Endodermal cell (in vitro differentiated cells): ENCODE measurements at regions not wholly inside any gene's neighbourhood (a gene's known extent, or its start where the extent isn't known, plus 50 kb on each side); places are given as distances from the start of the nearest gene placed in this dataset.

ENCODE experiments used
- DNase-seq: peaks from one replicate; pipeline ENCODE4 v3.0.0-alpha.2; 2017
- H3K27ac ChIP-seq: 2 replicates; pipeline ENCODE4 v1.5.1; 2013; ENCODE audit warnings: mild to moderate bottlenecking, low read depth, low read length, moderate library complexity
- H3K27me3 ChIP-seq: 2 replicates; pipeline ENCODE4 v1.6.1; 2013; ENCODE audit warnings: mild to moderate bottlenecking, low read length, moderate library complexity; ENCODE audit not compliant: insufficient read depth, control insufficient read depth, poor library complexity, severe bottlenecking
- H3K36me3 ChIP-seq: 2 replicates; pipeline ENCODE4 v1.7.0; 2013; ENCODE audit warnings: mild to moderate bottlenecking, low read length, moderate library complexity; ENCODE audit not compliant: control insufficient read depth, insufficient read depth
- H3K4me1 ChIP-seq: one replicate; pipeline ENCODE4 v1.7.0; 2013; ENCODE audit warnings: low read length; ENCODE audit not compliant: control insufficient read depth, insufficient read depth
- H3K4me3 ChIP-seq: 2 replicates; pipeline ENCODE4 v1.5.1; 2013; ENCODE audit warnings: mild to moderate bottlenecking, low read length, moderate library complexity
- H3K9ac ChIP-seq: 2 replicates; pipeline ENCODE4 v1.6.1; 2013; ENCODE audit warnings: mild to moderate bottlenecking, low read length, moderate library complexity; ENCODE audit not compliant: poor library complexity, severe bottlenecking; ENCODE audit errors: extremely low read depth
- H3K9me3 ChIP-seq: 2 replicates; pipeline ENCODE4 v1.6.1; 2013; ENCODE audit warnings: mild to moderate bottlenecking, low read length, moderate library complexity; ENCODE audit not compliant: control insufficient read depth
- H3K27ac Mint-ChIP-seq: 2 replicates; pipeline ENCODE4 v1.8.0; 2020; ENCODE audit warnings: mixed read lengths
- H3K27me3 Mint-ChIP-seq: 2 replicates; pipeline ENCODE4 v1.8.0; 2021; ENCODE audit warnings: mild to moderate bottlenecking, mixed read lengths; ENCODE audit not compliant: insufficient read depth
- H3K36me3 Mint-ChIP-seq: 2 replicates; pipeline ENCODE4 v1.8.0; 2020; ENCODE audit warnings: low read depth, mixed read lengths
- H3K4me1 Mint-ChIP-seq: 2 replicates; pipeline ENCODE4 v1.8.0; 2020; ENCODE audit warnings: mixed read lengths
- H3K4me3 Mint-ChIP-seq: 2 replicates; pipeline ENCODE4 v1.8.0; 2020; ENCODE audit warnings: mild to moderate bottlenecking, moderate library complexity, mixed read lengths
- H3K9me3 Mint-ChIP-seq: 2 replicates; pipeline ENCODE4 v1.8.0; 2020; ENCODE audit warnings: mild to moderate bottlenecking, mixed read lengths
- WGBS, 2 experiments: methylation state at CpG; one replicate each; pipeline versions ENCODE4 v1.1.5 to v1.1.7; 2013; ENCODE audit warnings: missing lambda C conversion rate in 2 of 2, mixed read lengths in 1 of 2; ENCODE audit not compliant: insufficient coverage in 1 of 2, insufficient read length in 1 of 2; 5-methylcytosine and 5-hydroxymethylcytosine counted together
- TF ChIP-seq, protein P1 (sequence below): fragments of 200-600 bp; sonication (generic); conservative IDR thresholded peaks from 2 replicates; pipeline ENCODE4 v1.5.0; 2021; ENCODE audit warnings: antibody characterized with exemption, mild to moderate bottlenecking

DNA sequence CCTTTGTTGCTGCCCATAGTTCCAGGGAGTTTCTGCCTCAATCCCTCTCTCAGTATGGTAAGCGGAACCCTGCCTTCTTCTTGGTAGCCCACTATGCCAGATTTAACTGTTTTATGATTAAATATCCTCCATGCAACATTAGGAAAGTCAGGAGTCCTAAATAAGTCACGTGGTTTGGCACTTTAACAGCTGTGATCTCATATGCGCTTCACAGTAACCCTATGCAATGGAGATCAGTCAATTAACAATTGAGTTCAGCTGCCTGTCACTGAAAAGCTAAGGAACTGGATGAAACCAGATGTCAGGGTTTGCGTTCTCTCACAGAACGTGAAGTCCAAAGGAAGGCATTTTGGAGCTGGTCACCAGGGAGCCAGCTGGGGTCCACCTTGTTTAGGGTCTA is 81.6 kb downstream of the PSMB1 start:
- TF ChIP-seq, protein P1, sequence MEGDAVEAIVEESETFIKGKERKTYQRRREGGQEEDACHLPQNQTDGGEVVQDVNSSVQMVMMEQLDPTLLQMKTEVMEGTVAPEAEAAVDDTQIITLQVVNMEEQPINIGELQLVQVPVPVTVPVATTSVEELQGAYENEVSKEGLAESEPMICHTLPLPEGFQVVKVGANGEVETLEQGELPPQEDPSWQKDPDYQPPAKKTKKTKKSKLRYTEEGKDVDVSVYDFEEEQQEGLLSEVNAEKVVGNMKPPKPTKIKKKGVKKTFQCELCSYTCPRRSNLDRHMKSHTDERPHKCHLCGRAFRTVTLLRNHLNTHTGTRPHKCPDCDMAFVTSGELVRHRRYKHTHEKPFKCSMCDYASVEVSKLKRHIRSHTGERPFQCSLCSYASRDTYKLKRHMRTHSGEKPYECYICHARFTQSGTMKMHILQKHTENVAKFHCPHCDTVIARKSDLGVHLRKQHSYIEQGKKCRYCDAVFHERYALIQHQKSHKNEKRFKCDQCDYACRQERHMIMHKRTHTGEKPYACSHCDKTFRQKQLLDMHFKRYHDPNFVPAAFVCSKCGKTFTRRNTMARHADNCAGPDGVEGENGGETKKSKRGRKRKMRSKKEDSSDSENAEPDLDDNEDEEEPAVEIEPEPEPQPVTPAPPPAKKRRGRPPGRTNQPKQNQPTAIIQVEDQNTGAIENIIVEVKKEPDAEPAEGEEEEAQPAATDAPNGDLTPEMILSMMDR: no peak
- Histone ChIP-seq H3K9ac (no peak overlapping the region), H3K36me3 (no peaks in the 10 kb centered on the region), H3K9me3 (peaks cover 6% of the 10 kb centered on the region), H3K4me1 (no peaks in the 10 kb centered on the region), H3K4me3 (no peak overlapping the region), H3K27ac (no peak overlapping the region), H3K27me3 (no peaks in the 10 kb centered on the region)
- Mint-ChIP-seq H3K36me3 (no peaks in the 10 kb centered on the region), H3K27me3 (peaks cover 2% of the 10 kb centered on the region), H3K9me3 (peaks cover 16% of the 10 kb centered on the region), H3K4me1 (peaks cover 2% of the 10 kb centered on the region), H3K4me3 (no peak overlapping the region), H3K27ac (no peak overlapping the region)
- 88 to 92% methylated on average over 5 of the region's 5 CpGs for WGBS, 2 experiments
- DNase-seq: peak; percentile 19

DNA sequence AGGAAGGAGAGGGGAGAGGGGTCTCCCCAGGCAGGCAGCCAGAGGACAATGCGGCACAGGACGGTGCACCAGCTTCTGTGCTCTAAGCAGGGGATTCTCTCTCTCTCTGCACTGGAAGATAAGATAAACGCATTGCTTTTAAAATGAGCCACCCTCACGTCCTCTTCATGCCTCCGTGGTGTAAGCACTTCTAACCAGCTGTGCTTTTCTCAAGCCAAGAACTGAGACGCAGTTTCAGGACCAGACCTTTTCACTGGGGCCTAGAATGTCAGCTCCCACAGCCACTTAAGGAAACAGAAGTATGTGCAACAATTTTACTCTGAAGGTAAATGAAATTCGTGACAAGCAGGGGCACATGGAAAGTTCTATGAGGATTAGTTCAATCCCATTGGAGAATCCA is 82.4 kb downstream of the PSMB1 start:
- H3K4me3 Mint-ChIP-seq: no peak overlapping the region
- no peaks in the 10 kb centered on the region for H3K27me3 ChIP-seq
- H3K4me1 Mint-ChIP-seq: peaks cover 2% of the 10 kb centered on the region
- no peaks in the 10 kb centered on the region for H3K4me1 ChIP-seq
- peaks cover 2% of the 10 kb centered on the region for H3K27me3 Mint-ChIP-seq
- H3K27ac ChIP-seq: no peak overlapping the region
- H3K27ac Mint-ChIP-seq: no peak overlapping the region
- H3K36me3 ChIP-seq: no peaks in the 10 kb centered on the region
- H3K36me3 Mint-ChIP-seq: no peaks in the 10 kb centered on the region
- no peak overlapping the region for H3K9ac ChIP-seq
- no peak overlapping the region for H3K4me3 ChIP-seq
- peaks cover 18% of the 10 kb centered on the region for H3K9me3 Mint-ChIP-seq
- peaks cover 10% of the 10 kb centered on the region for H3K9me3 ChIP-seq
- TF ChIP-seq, protein P1: no peak
- DNase-seq: peak; percentile 8
- 80 to 86% methylated on average over 6 to 7 of the region's 7 CpGs for WGBS, 2 experiments

DNA sequence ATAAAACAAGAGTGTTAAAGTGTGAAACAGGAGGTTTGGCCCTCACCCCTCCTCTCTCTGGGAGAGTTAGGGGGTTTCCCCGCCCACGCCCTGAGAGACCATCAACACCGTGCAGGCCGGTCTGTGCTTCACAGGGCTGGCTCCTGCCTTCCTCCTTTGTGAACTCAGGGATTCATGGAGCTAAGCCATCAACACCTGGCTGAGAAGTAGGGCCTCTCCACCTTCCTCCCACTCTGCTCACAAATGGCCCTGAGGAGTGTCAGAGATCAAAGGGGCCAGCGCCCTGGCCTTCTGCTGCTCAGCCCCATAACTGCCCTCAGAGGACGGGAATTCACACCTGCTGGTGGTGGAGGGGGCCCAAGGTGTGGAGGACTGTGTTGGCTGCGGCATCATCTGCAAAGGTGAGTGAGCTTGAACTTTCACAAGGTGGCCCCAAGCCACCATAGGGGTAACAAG is 88.6 kb downstream of the PSMB1 start:
- no peaks in the 10 kb centered on the region for H3K27me3 ChIP-seq

More for the DNA sequence above, 88.6 kb downstream of the PSMB1 start:
- Mint-ChIP-seq H3K36me3 (no peaks in the 10 kb centered on the region), H3K4me3 (no peak overlapping the region), H3K9me3 (peaks cover 13% of the 10 kb centered on the region), H3K4me1 (peaks cover 9% of the 10 kb centered on the region), H3K27me3 (peaks cover 4% of the 10 kb centered on the region), H3K27ac (peak overlapping the region; percentile 35)
- no peaks in the 10 kb centered on the region for H3K36me3 ChIP-seq
- no peak overlapping the region for H3K4me3 ChIP-seq
- no peaks in the 10 kb centered on the region for H3K4me1 ChIP-seq
- no peak overlapping the region for H3K27ac ChIP-seq
- no peak overlapping the region for H3K9ac ChIP-seq
- TF ChIP-seq, protein P1: no peak
- 72 to 80% methylated on average over 2 to 7 of the region's 7 CpGs for WGBS, 2 experiments
- peak; percentile 91 for DNase-seq
- H3K9me3 ChIP-seq: peaks cover 13% of the 10 kb centered on the region
